ENCODE measurements at regions not wholly inside any gene's neighbourhood (a gene's known extent, or its start where the extent isn't known, plus 50 kb on each side); places are given as distances from the start of the nearest gene placed in this dataset.

GRCh38 chr20:24872291-24873024, 76.6 kb upstream of the CST7 start:
- TF ChIP-seq, protein P1, sequence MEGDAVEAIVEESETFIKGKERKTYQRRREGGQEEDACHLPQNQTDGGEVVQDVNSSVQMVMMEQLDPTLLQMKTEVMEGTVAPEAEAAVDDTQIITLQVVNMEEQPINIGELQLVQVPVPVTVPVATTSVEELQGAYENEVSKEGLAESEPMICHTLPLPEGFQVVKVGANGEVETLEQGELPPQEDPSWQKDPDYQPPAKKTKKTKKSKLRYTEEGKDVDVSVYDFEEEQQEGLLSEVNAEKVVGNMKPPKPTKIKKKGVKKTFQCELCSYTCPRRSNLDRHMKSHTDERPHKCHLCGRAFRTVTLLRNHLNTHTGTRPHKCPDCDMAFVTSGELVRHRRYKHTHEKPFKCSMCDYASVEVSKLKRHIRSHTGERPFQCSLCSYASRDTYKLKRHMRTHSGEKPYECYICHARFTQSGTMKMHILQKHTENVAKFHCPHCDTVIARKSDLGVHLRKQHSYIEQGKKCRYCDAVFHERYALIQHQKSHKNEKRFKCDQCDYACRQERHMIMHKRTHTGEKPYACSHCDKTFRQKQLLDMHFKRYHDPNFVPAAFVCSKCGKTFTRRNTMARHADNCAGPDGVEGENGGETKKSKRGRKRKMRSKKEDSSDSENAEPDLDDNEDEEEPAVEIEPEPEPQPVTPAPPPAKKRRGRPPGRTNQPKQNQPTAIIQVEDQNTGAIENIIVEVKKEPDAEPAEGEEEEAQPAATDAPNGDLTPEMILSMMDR (IDR thresholded peaks at IDR 0.05), result no peak

- TF ChIP-seq, protein P1 (IDR thresholded peaks at IDR 0.05), result no peak
These were observed 75.9 kb upstream of the CST7 start for GRCh38 chr20:24873025-24873620.

DNA sequence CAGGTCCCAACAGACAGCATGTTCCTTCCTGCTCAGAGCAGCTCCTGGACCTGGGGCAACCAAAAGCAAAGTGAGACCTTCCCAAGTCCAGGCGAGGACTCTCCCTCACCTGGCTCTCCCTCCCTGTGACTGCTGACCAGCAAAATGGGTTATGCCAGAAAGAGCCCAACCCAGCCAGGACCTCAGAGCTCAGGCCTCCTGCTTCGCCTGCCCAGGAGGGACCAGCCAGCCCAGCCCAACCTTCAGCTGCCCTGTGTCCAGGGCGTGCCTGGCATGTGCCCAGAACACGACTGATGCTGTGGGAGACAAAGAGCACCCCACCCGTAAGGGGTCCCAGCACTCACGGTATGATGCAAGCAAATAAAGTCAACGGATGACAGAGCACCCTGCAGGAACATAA, 74.0 kb upstream of the CST7 start:
- TF ChIP-seq, protein P1 (IDR thresholded peaks at IDR 0.05), result no peak

DNA sequence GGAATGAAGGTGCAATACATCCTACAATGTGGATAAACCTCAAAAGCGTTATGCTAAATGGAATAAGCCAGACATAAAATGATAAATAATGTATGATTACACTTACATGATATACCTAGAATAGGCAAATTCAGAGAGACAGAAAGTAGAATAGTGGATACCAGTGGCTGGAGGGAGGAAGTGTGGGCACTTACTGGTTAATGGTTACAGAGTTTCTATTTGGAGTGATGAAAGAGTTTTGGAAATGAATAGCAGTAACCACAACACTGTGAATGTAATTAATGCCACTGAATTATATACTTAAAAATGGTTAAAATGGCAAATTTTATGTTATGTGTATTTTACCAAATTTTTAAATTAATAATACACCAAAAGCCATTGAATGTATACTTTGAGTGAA, 71.4 kb upstream of the CST7 start:
- TF ChIP-seq, protein P1 (IDR thresholded peaks at IDR 0.05), result no peak

DNA sequence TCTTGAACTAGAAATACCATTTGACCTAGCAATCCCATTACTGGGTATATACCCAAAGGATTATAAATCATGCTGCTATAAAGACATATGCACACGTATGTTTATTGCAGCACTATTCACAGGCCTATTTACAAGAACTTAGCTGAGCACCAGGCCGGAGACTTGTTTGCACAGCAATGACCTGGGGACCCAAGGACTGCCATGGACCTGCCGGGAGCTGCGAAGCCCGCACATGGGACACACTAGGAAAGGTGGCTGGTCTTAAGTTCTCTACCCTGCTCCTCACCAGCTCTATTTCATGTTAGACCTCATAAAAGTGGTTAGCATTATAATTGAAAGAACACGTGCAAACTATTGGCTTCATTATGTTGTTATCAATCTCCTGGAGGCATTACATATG, 70.4 kb upstream of the CST7 start:
- TF ChIP-seq, protein P1 (IDR thresholded peaks at IDR 0.05), result no peak

DNA sequence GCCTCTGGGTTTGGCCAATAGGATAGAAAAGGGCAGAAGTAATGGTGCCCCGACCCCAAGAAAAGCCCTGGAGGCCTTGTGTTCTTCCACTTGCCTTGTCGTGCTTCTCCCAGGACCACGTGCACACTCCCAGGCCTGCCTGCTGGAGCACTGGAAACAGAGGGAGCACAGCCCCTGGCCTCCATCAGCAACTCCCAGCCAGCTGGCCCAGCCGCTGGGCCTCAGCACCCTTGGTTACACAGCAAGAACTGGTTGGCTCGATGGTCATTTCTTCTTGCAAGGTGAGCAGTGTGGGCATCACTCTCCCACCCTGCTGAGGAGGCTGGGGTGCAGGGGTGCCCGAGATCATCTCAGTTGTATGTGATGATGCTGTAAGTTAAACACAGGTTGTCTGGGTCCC, 69.2 kb upstream of the CST7 start:
- TF ChIP-seq, protein P1 (IDR thresholded peaks at IDR 0.05), result no peak

GRCh38 chr20:24880356-24880755, 68.7 kb upstream of the CST7 start:
- TF ChIP-seq, protein P1 (IDR thresholded peaks at IDR 0.05), result no peak

All from LNCAP (cell line).